GM23338 (cell line): ENCODE measurements at regions not wholly inside any gene's neighbourhood (a gene's known extent, or its start where the extent isn't known, plus 50 kb on each side); places are given as distances from the start of the nearest gene placed in this dataset.
"Not testable (repeated sequence)": the region's sequence is repeated elsewhere in the genome, so short reads cannot be mapped to it uniquely, and the experiment has no call there.

Source experiments
- ATAC-seq: fragments of 200-7000 bp; cut with Tn5 transposase; 3 replicates; pipeline ENCODE4 v1.9.1; 2020
- DNase-seq: peaks from one replicate; pipeline ENCODE4 v3.0.0-alpha.2; 2015; ENCODE audit warnings: low spot score
- H2AFZ ChIP-seq: fragments of 200-600 bp; sonication (generic); 2 replicates; pipeline ENCODE4 v1.8.0; 2016; ENCODE audit warnings: antibody characterized with exemption, mild to moderate bottlenecking, moderate library complexity
- H3F3A ChIP-seq: fragments of 200-600 bp; sonication (generic); replicated peaks from 2 replicates; pipeline ENCODE4 v1.8.0; 2017; ENCODE audit warnings: antibody characterized with exemption, mixed run types, low read depth
- H3K27ac ChIP-seq: fragments of 200-600 bp; sonication (generic); 2 replicates; pipeline ENCODE4 v1.6.1; 2016; ENCODE audit warnings: low read depth
- H3K27me3 ChIP-seq: fragments of 200-600 bp; sonication (generic); 2 replicates; pipeline ENCODE4 v1.8.0; 2016; ENCODE audit warnings: mild to moderate bottlenecking, mixed run types, moderate library complexity; ENCODE audit not compliant: insufficient read depth
- H3K36me3 ChIP-seq: fragments of 200-600 bp; sonication (generic); 2 replicates; pipeline ENCODE4 v1.8.0; 2016; ENCODE audit warnings: mild to moderate bottlenecking; ENCODE audit not compliant: insufficient read depth
- H3K4me1 ChIP-seq: fragments of 200-600 bp; sonication (generic); 2 replicates; pipeline ENCODE4 v1.8.0; 2016; ENCODE audit warnings: mild to moderate bottlenecking, moderate library complexity; ENCODE audit not compliant: insufficient read depth
- H3K4me2 ChIP-seq: fragments of 200-600 bp; sonication (generic); 2 replicates; pipeline ENCODE4 v1.7.1; 2017; ENCODE audit warnings: mixed run types
- H3K4me3 ChIP-seq: fragments of 200-600 bp; sonication (generic); 2 replicates; pipeline ENCODE4 v1.6.1; 2016; ENCODE audit warnings: mixed run types
- H3K79me2 ChIP-seq: fragments of 200-600 bp; sonication (generic); replicated peaks from 2 replicates; pipeline ENCODE4 v1.8.0; 2017; ENCODE audit warnings: mild to moderate bottlenecking; ENCODE audit not compliant: insufficient read depth
- H3K9me2 ChIP-seq: fragments of 200-600 bp; sonication (generic); 2 replicates; pipeline ENCODE4 v1.8.0; 2017; ENCODE audit not compliant: insufficient read depth
- H4K20me1 ChIP-seq: fragments of 200-600 bp; sonication (generic); replicated peaks from 2 replicates; pipeline ENCODE4 v1.8.0; 2017; ENCODE audit warnings: mild to moderate bottlenecking; ENCODE audit not compliant: insufficient read depth
- H3K27ac Mint-ChIP-seq: 2 replicates; pipeline ENCODE4 v1.8.0; 2020; ENCODE audit warnings: inconsistent platforms, mild to moderate bottlenecking, moderate library complexity, mixed read lengths
- H3K27me3 Mint-ChIP-seq: 3 replicates; pipeline ENCODE4 v1.8.0; 2022; ENCODE audit warnings: low read depth, mild to moderate bottlenecking, moderate library complexity, mixed read lengths, inconsistent platforms; ENCODE audit not compliant: insufficient read depth, poor library complexity
- H3K36me3 Mint-ChIP-seq: 3 replicates; pipeline ENCODE4 v1.8.0; 2021; ENCODE audit warnings: low read depth, mild to moderate bottlenecking, inconsistent platforms, moderate library complexity, mixed read lengths
- H3K4me1 Mint-ChIP-seq: 3 replicates; pipeline ENCODE4 v1.8.0; 2020; ENCODE audit warnings: mild to moderate bottlenecking, inconsistent platforms, mixed read lengths
- H3K4me3 Mint-ChIP-seq: 3 replicates; pipeline ENCODE4 v1.8.0; 2021; ENCODE audit warnings: moderate library complexity, mild to moderate bottlenecking, inconsistent platforms, mixed read lengths
- H3K9me3 Mint-ChIP-seq: 3 replicates; pipeline ENCODE4 v1.8.0; 2020; ENCODE audit warnings: moderate library complexity, mild to moderate bottlenecking, inconsistent platforms, mixed read lengths
- CTCF ChIP-seq, 2 experiments: fragments of 200-600 bp in 1 of 2; sonication (generic) in 1 of 2; conservative IDR thresholded peaks; 2 replicates each; pipeline versions ENCODE4 v1.5.1 to v1.6.1; 2016 to 2017; ENCODE audit warnings: antibody characterized with exemption in 2 of 2, low read depth in 2 of 2, mild to moderate bottlenecking in 2 of 2, moderate library complexity in 1 of 2
- ETS1 ChIP-seq: IDR thresholded peaks from 2 replicates; pipeline ENCODE4 v1.6.1; 2016; ENCODE audit warnings: antibody characterized with exemption
- NANOG ChIP-seq: IDR thresholded peaks from 2 replicates; pipeline ENCODE4 v1.6.1; 2016; ENCODE audit warnings: antibody characterized with exemption, borderline replicate concordance
- REST ChIP-seq: IDR thresholded peaks from one replicate; pipeline ENCODE4 v1.6.1; 2018; ENCODE audit warnings: antibody characterized with exemption; ENCODE audit not compliant: unreplicated experiment

GRCh38 chrX:95484781-95485180 lies 1199.9 kb upstream of the DIAPH2 start (continued):
- TF ChIP-seq ETS1 (no peak), NANOG (no peak)

- DNase-seq: peak; percentile 43
- Histone ChIP-seq H3K27ac (no peak overlapping the region), H3K4me1 (peaks cover 3% of the 10 kb centered on the region; the same call in 1 of the 2 replicates), H3K36me3 (no peaks in the 10 kb centered on the region), H3F3A (no peaks in the 10 kb centered on the region), H2AFZ (no peak overlapping the region), H3K4me2 (no peak overlapping the region), H3K4me3 (no peak overlapping the region), H3K27me3 (no peaks in the 10 kb centered on the region), H3K9me2 (no peaks in the 10 kb centered on the region), H4K20me1 (no peaks in the 10 kb centered on the region), H3K79me2 (no peaks in the 10 kb centered on the region)
- Mint-ChIP-seq H3K36me3 (no peaks in the 10 kb centered on the region), H3K4me1 (peaks cover 6% of the 10 kb centered on the region; the same call in 2 of the 3 replicates), H3K27me3 (no peaks in the 10 kb centered on the region), H3K27ac (no peak overlapping the region), H3K4me3 (no peak overlapping the region), H3K9me3 (no peaks in the 10 kb centered on the region)
- ATAC-seq: peak; percentile 83
- TF ChIP-seq ETS1: no peak
- peak; percentile 48 to 68 for TF ChIP-seq CTCF (conservative IDR thresholded peaks at IDR 0.05; ENCODE audit: low read depth in 2 of 2)
Measured at GRCh38 chrX:95505721-95506120, 1178.9 kb upstream of the DIAPH2 start.

- peaks cover 3% of the 10 kb centered on the region; the same call in 1 of the 2 replicates for H3K4me1 ChIP-seq
- H3K9me3 Mint-ChIP-seq: no peaks in the 10 kb centered on the region
- H3K4me3 ChIP-seq: no peak overlapping the region
- H3K4me1 Mint-ChIP-seq: peaks cover 6% of the 10 kb centered on the region; the same call in 2 of the 3 replicates
- DNase-seq (no peak), ATAC-seq (no peak)
- no peaks in the 10 kb centered on the region for H3K36me3 Mint-ChIP-seq
- no peak overlapping the region for H2AFZ ChIP-seq
- H3K27ac Mint-ChIP-seq: no peak overlapping the region
- no peaks in the 10 kb centered on the region for H3K9me2 ChIP-seq
- no peaks in the 10 kb centered on the region for H4K20me1 ChIP-seq
- no peaks in the 10 kb centered on the region for H3K27me3 ChIP-seq
- H3K27ac ChIP-seq: no peak overlapping the region
- no peak overlapping the region for H3K4me3 Mint-ChIP-seq
- no peaks in the 10 kb centered on the region for H3K79me2 ChIP-seq
- TF ChIP-seq REST: no peak
- no peaks in the 10 kb centered on the region for H3K27me3 Mint-ChIP-seq
- no peak overlapping the region for H3K4me2 ChIP-seq
- no peaks in the 10 kb centered on the region for H3F3A ChIP-seq
- H3K36me3 ChIP-seq: no peaks in the 10 kb centered on the region
Measured at GRCh38 chrX:95509474-95509873, 1175.2 kb upstream of the DIAPH2 start.

GRCh38 chrX:95524018-95524417 lies 1160.6 kb upstream of the DIAPH2 start:
- H2AFZ ChIP-seq, H3K9me3 Mint-ChIP-seq, H3K9me2 ChIP-seq, H3K79me2 ChIP-seq, DNase-seq, H3F3A ChIP-seq, H3K27me3 ChIP-seq, H3K4me1 ChIP-seq, H3K4me3 Mint-ChIP-seq, H4K20me1 ChIP-seq, H3K36me3 ChIP-seq, H3K27ac Mint-ChIP-seq, H3K27ac ChIP-seq, ATAC-seq, H3K27me3 Mint-ChIP-seq, H3K4me2 ChIP-seq, H3K36me3 Mint-ChIP-seq, H3K4me3 ChIP-seq, H3K4me1 Mint-ChIP-seq: not testable (repeated sequence)
